WTC11 (cell line): ENCODE measurements at regions not wholly inside any gene's neighbourhood (a gene's known extent, or its start where the extent isn't known, plus 50 kb on each side); places are given as distances from the start of the nearest gene placed in this dataset.
"Not testable (repeated sequence)": the region's sequence is repeated elsewhere in the genome, so short reads cannot be mapped to it uniquely, and the experiment has no call there.

Experiments
- ATAC-seq: fragments of 200-7000 bp; cut with Tn5 transposase; 2 replicates; pipeline ENCODE4 v1.10.0; 2021; ENCODE audit warnings: mild to moderate bottlenecking, moderate library complexity
- CTCF ChIA-PET: fragments of 300-600 bp; sonication (Branson Sonifier 250); formaldehyde crosslinking; loops from one replicate; lab custom pipeline; 2021; ENCODE audit warnings: antibody characterized with exemption; lab: Charles Lee
- POLR2A ChIA-PET: fragments of 350-600 bp; sonication (Branson Sonifier 250); formaldehyde crosslinking; loops from one replicate; lab custom pipeline; 2021; ENCODE audit warnings: antibody characterized with exemption; lab: Charles Lee
- DNase-seq: peaks from one replicate; pipeline ENCODE4 v3.0.0; 2021; ENCODE audit warnings: low spot score
- H3K27ac Mint-ChIP-seq: 2 replicates; pipeline ENCODE4 v1.8.0; 2021; ENCODE audit warnings: mixed read lengths
- H3K27me3 Mint-ChIP-seq: 2 replicates; pipeline ENCODE4 v1.8.0; 2021; ENCODE audit warnings: low read depth, mild to moderate bottlenecking, moderate library complexity, mixed read lengths
- H3K36me3 Mint-ChIP-seq: 2 replicates; pipeline ENCODE4 v1.8.0; 2021; ENCODE audit warnings: mixed read lengths
- H3K4me1 Mint-ChIP-seq: 2 replicates; pipeline ENCODE4 v1.8.0; 2022; ENCODE audit warnings: mixed read lengths
- H3K4me3 Mint-ChIP-seq: 2 replicates; pipeline ENCODE4 v1.8.0; 2021; ENCODE audit warnings: mild to moderate bottlenecking, moderate library complexity, mixed read lengths
- H3K9me3 Mint-ChIP-seq: 2 replicates; pipeline ENCODE4 v1.8.0; 2021; ENCODE audit warnings: mixed read lengths
- EMX1 ChIP-seq: fragments of 250-450 bp; sonication (Bioruptor Pico); IDR thresholded peaks from 2 replicates; pipeline ENCODE4 v1.8.0; 2021; ENCODE audit warnings: mild to moderate bottlenecking
- FOXJ3 ChIP-seq: sonication (generic); formaldehyde crosslinking; IDR thresholded peaks from 2 replicates; pipeline ENCODE4 v1.9.0; 2021; ENCODE audit warnings: missing genetic modification reagents, mild to moderate bottlenecking, borderline replicate concordance
- HMGA2 ChIP-seq: fragments of 250-450 bp; sonication (Bioruptor Pico); IDR thresholded peaks from 2 replicates; pipeline ENCODE4 v1.4.0; 2021; ENCODE audit warnings: mild to moderate bottlenecking, moderate library complexity
- KAT7 ChIP-seq: sonication (generic); formaldehyde crosslinking; IDR thresholded peaks from 2 replicates; pipeline ENCODE4 v1.8.1; 2023; ENCODE audit warnings: missing genetic modification reagents, mild to moderate bottlenecking, borderline replicate concordance
- MYBL2 ChIP-seq: sonication (generic); formaldehyde crosslinking; IDR thresholded peaks from 2 replicates; pipeline ENCODE4 v1.8.1; 2023; ENCODE audit warnings: mild to moderate bottlenecking, moderate library complexity, missing genetic modification reagents
- NR1H2 ChIP-seq: sonication (generic); formaldehyde crosslinking; IDR thresholded peaks from 2 replicates; pipeline ENCODE4 v1.9.0; 2021; ENCODE audit warnings: mild to moderate bottlenecking, moderate library complexity, missing genetic modification reagents
- ZNF121 ChIP-seq: sonication (generic); formaldehyde crosslinking; IDR thresholded peaks from 2 replicates; pipeline ENCODE4 v1.8.0; 2023; ENCODE audit warnings: missing genetic modification reagents
- ZNF232 ChIP-seq: sonication (generic); formaldehyde crosslinking; IDR thresholded peaks from 2 replicates; pipeline ENCODE4 v1.8.0; 2022; ENCODE audit warnings: mild to moderate bottlenecking, missing genetic modification reagents
- ZNF317 ChIP-seq: sonication (generic); formaldehyde crosslinking; IDR thresholded peaks from 2 replicates; pipeline ENCODE4 v1.8.1; 2023; ENCODE audit warnings: low read depth, mild to moderate bottlenecking, moderate library complexity, missing genetic modification reagents, borderline replicate concordance
- ZNF416 ChIP-seq: fragments of 250-450 bp; sonication (Bioruptor Pico); IDR thresholded peaks from 2 replicates; pipeline ENCODE4 v1.9.0; 2021; ENCODE audit warnings: mild to moderate bottlenecking, inconsistent platforms
- TF ChIP-seq, protein P1 (sequence below): sonication (generic); formaldehyde crosslinking; IDR thresholded peaks from 2 replicates; pipeline ENCODE4 v1.8.1; 2023; ENCODE audit warnings: mild to moderate bottlenecking, missing genetic modification reagents, moderate library complexity
- TF ChIP-seq, protein P2 (sequence below): sonication (generic); formaldehyde crosslinking; IDR thresholded peaks from 2 replicates; pipeline ENCODE4 v1.8.0; 2022; ENCODE audit warnings: mild to moderate bottlenecking, missing genetic modification reagents
- TF ChIP-seq, protein P3 (sequence below): sonication (generic); formaldehyde crosslinking; conservative IDR thresholded peaks from 2 replicates; pipeline ENCODE4 v1.8.1; 2023; ENCODE audit warnings: mild to moderate bottlenecking, low read depth, missing genetic modification reagents, moderate library complexity
- TF ChIP-seq, protein P4 (sequence below): sonication (generic); formaldehyde crosslinking; IDR thresholded peaks from 2 replicates; pipeline ENCODE4 v1.8.0; 2022; ENCODE audit warnings: missing genetic modification reagents
- TF ChIP-seq, protein P5 (sequence below): fragments of 250-450 bp; sonication (Bioruptor Pico); IDR thresholded peaks from 2 replicates; pipeline ENCODE4 v2.1.2; 2022; ENCODE audit warnings: mild to moderate bottlenecking, moderate library complexity

DNA sequence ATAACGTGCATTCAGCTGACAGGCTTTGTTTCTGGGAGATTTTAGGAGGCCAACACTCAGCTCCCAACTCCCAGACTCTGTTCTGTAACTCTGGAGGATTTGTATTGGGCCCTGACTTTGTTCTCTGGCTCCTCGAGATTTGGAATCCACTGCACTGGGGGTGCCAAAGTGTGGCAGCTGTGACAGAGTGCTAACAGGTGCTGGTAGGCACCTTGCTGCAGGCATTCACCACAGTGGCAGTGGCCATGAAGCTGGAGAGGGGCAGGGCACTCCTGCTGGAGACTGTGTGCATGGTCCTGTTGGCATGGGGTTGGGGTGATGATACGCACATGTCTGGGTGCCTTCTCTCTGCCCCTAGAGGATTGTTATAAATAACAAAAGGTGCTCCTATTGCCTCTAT lies 1094.9 kb upstream of the SLIT2 start:
- TF ChIP-seq ZNF416 (no peak), EMX1 (CRISPR knock-in tag) (no peak), KAT7 (CRISPR knock-in tag) (no peak), FOXJ3 (CRISPR knock-in tag) (no peak)
- TF ChIP-seq, protein P1, sequence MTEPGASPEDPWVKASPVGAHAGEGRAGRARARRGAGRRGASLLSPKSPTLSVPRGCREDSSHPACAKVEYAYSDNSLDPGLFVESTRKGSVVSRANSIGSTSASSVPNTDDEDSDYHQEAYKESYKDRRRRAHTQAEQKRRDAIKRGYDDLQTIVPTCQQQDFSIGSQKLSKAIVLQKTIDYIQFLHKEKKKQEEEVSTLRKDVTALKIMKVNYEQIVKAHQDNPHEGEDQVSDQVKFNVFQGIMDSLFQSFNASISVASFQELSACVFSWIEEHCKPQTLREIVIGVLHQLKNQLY (CRISPR knock-in tag), result no peak
- Mint-ChIP-seq H3K27ac (no peak overlapping the region), H3K4me1 (peaks cover 6% of the 10 kb centered on the region; the same call in 1 of the 2 replicates), H3K4me3 (no peak overlapping the region), H3K36me3 (peaks cover 27% of the 10 kb centered on the region), H3K27me3 (no peaks in the 10 kb centered on the region), H3K9me3 (peaks cover 40% of the 10 kb centered on the region)
- POLR2A ChIA-PET, result no interaction called here
- no peak for DNase-seq
- CTCF ChIA-PET, result interaction anchor here (0.8 kb wide), 1 partner anchor 39 kb away, joined by 3 read pairs; no protein-coding TSS in a partner anchor
- ATAC-seq, result peak; percentile 46; the same call in 1 of the 2 replicates

DNA sequence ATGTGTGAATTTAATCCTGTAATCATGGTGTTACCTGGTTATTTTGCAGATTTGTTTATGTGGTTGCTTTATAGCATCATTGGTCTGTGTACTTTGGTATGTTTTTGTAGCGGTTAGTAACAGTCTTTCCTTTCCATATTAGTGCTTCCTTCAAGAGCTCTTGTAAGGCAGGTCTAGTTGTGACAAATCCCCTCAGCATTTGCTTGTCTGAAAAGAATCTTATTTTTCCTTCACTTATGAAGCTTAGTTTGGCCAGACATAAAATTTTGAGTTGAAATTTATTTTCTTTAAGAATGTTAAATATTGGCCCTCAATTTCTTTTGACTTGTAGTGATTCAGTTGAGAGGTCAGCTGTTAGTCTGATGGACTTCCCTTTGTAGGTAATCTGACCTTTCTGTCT lies 1096.1 kb upstream of the SLIT2 start:
- H3K27ac Mint-ChIP-seq, result no peak overlapping the region
- POLR2A ChIA-PET, result no interaction called here
- peaks cover 27% of the 10 kb centered on the region for H3K36me3 Mint-ChIP-seq
- TF ChIP-seq, protein P2, sequence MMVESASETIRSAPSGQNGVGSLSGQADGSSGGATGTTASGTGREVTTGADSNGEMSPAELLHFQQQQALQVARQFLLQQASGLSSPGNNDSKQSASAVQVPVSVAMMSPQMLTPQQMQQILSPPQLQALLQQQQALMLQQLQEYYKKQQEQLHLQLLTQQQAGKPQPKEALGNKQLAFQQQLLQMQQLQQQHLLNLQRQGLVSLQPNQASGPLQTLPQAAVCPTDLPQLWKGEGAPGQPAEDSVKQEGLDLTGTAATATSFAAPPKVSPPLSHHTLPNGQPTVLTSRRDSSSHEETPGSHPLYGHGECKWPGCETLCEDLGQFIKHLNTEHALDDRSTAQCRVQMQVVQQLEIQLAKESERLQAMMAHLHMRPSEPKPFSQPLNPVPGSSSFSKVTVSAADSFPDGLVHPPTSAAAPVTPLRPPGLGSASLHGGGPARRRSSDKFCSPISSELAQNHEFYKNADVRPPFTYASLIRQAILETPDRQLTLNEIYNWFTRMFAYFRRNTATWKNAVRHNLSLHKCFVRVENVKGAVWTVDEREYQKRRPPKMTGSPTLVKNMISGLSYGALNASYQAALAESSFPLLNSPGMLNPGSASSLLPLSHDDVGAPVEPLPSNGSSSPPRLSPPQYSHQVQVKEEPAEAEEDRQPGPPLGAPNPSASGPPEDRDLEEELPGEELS (CRISPR knock-in tag), result no peak
- TF ChIP-seq ZNF121 (no peak), ZNF232 (CRISPR knock-in tag) (no peak), HMGA2 (CRISPR knock-in tag) (no peak), MYBL2 (CRISPR knock-in tag) (no peak), NR1H2 (CRISPR knock-in tag) (no peak), ZNF317 (CRISPR knock-in tag) (no peak)
- TF ChIP-seq, protein P3, sequence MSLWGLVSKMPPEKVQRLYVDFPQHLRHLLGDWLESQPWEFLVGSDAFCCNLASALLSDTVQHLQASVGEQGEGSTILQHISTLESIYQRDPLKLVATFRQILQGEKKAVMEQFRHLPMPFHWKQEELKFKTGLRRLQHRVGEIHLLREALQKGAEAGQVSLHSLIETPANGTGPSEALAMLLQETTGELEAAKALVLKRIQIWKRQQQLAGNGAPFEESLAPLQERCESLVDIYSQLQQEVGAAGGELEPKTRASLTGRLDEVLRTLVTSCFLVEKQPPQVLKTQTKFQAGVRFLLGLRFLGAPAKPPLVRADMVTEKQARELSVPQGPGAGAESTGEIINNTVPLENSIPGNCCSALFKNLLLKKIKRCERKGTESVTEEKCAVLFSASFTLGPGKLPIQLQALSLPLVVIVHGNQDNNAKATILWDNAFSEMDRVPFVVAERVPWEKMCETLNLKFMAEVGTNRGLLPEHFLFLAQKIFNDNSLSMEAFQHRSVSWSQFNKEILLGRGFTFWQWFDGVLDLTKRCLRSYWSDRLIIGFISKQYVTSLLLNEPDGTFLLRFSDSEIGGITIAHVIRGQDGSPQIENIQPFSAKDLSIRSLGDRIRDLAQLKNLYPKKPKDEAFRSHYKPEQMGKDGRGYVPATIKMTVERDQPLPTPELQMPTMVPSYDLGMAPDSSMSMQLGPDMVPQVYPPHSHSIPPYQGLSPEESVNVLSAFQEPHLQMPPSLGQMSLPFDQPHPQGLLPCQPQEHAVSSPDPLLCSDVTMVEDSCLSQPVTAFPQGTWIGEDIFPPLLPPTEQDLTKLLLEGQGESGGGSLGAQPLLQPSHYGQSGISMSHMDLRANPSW, result no peak
- TF ChIP-seq, protein P4, sequence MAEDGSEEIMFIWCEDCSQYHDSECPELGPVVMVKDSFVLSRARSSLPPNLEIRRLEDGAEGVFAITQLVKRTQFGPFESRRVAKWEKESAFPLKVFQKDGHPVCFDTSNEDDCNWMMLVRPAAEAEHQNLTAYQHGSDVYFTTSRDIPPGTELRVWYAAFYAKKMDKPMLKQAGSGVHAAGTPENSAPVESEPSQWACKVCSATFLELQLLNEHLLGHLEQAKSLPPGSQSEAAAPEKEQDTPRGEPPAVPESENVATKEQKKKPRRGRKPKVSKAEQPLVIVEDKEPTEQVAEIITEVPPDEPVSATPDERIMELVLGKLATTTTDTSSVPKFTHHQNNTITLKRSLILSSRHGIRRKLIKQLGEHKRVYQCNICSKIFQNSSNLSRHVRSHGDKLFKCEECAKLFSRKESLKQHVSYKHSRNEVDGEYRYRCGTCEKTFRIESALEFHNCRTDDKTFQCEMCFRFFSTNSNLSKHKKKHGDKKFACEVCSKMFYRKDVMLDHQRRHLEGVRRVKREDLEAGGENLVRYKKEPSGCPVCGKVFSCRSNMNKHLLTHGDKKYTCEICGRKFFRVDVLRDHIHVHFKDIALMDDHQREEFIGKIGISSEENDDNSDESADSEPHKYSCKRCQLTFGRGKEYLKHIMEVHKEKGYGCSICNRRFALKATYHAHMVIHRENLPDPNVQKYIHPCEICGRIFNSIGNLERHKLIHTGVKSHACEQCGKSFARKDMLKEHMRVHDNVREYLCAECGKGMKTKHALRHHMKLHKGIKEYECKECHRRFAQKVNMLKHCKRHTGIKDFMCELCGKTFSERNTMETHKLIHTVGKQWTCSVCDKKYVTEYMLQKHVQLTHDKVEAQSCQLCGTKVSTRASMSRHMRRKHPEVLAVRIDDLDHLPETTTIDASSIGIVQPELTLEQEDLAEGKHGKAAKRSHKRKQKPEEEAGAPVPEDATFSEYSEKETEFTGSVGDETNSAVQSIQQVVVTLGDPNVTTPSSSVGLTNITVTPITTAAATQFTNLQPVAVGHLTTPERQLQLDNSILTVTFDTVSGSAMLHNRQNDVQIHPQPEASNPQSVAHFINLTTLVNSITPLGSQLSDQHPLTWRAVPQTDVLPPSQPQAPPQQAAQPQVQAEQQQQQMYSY (CRISPR knock-in tag), result no peak
- TF ChIP-seq, protein P5, sequence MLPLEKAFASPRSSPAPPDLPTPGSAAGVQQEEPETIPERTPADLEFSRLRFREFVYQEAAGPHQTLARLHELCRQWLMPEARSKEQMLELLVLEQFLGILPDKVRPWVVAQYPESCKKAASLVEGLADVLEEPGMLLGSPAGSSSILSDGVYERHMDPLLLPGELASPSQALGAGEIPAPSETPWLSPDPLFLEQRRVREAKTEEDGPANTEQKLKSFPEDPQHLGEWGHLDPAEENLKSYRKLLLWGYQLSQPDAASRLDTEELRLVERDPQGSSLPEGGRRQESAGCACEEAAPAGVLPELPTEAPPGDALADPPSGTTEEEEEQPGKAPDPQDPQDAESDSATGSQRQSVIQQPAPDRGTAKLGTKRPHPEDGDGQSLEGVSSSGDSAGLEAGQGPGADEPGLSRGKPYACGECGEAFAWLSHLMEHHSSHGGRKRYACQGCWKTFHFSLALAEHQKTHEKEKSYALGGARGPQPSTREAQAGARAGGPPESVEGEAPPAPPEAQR (CRISPR knock-in tag), result no peak
- TF ChIP-seq, all 79 proteins: peak for 0
- DNase-seq (no peak), ATAC-seq (no peak)
- H3K4me1 Mint-ChIP-seq, result peaks cover 6% of the 10 kb centered on the region; the same call in 1 of the 2 replicates
- H3K4me3 Mint-ChIP-seq, result no peak overlapping the region
- H3K9me3 Mint-ChIP-seq, result peaks cover 40% of the 10 kb centered on the region
- CTCF ChIA-PET, result no interaction called here
- H3K27me3 Mint-ChIP-seq, result no peaks in the 10 kb centered on the region

DNA sequence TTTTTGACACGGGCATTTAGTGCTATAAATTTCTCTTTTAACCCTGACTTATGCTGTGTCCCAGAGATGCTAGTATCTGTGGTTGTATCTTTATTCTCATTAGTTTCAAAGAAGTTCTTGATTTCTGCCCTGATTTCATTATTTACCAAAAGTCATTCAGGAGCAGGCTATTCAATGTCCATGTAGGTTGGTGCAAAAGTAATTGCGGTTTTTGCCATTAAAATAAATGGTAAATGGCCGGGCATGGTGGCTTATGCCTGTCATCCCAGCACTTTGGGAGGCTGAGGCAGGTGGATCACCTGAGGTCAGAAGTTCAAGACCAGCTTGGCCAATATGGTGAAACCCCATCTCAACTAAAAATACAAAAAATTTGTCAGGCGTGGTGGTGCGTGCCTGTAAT lies 1097.4 kb upstream of the SLIT2 start:
- Mint-ChIP-seq H3K36me3 (peaks cover 27% of the 10 kb centered on the region), H3K9me3 (peaks cover 40% of the 10 kb centered on the region)
- CTCF ChIA-PET, DNase-seq, H3K4me3 Mint-ChIP-seq, ATAC-seq, H3K27me3 Mint-ChIP-seq, H3K4me1 Mint-ChIP-seq, H3K27ac Mint-ChIP-seq: not testable (repeated sequence)
- POLR2A ChIA-PET, result interaction anchor here (0.7 kb wide), 1 partner anchor 147 kb away, joined by 4 read pairs; no protein-coding TSS in a partner anchor
